ENCODE measurements at regions not wholly inside any gene's neighbourhood (a gene's known extent, or its start where the extent isn't known, plus 50 kb on each side); places are given as distances from the start of the nearest gene placed in this dataset.

DNA sequence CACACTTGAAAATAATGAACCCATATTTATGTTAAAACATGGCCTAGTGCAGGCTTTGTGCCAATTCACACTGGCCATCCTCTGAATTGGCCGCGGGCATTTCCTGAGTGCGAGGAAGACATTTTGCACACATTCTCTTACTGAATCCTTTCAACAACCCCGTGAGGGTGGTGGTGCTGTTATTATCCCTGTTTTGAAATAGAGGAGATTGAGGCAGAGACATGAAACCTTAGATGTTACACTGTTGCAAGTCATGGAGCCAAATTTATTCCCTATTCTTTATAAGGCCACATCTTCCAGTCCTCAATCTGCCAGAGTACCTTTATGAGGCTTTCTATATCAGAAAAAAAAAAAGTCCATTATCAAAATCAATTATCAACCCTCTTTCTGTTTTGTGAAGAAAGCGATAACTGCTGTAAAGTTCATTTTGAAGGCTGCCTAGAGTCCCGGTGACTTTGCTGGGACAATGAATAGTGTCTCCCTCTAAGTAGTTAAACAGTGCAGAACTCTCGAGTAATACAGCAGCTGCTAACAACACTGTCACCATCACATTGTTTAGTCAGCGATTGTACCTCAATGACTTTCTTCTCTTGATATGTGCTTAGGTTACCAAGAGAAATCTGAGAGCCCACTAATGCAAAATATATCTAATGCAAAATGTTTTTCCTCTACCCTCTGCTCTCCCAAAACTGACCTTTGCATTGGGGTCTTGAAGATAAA is 242.3 kb upstream of the PPARGC1A start:
- intact Hi-C loops (cut with DNase I), result no loop called here

DNA sequence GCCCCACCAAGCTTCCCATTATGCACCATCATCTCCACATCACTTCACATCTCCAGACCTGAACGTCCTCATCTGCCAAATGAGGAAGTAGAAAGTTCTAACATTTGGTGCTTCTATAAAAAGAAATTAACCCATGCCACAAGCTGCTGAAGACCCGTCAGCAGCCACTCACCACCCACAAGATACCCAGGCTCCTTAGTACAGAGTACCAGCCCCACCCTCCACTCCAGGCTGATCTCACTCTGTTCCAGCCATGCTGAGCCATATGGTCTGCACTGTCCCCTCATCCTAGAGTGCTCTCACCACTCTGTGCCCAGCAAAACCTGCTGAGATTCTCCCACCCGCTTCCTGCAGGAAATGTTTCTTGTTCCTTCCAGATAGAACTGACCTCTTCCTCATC is 240.8 kb upstream of the PPARGC1A start:
- intact Hi-C loops (cut with DNase I), result no loop called here

More for the DNA sequence above, 242.3 kb upstream of the PPARGC1A start:
- no peak for DNase-seq

DNA sequence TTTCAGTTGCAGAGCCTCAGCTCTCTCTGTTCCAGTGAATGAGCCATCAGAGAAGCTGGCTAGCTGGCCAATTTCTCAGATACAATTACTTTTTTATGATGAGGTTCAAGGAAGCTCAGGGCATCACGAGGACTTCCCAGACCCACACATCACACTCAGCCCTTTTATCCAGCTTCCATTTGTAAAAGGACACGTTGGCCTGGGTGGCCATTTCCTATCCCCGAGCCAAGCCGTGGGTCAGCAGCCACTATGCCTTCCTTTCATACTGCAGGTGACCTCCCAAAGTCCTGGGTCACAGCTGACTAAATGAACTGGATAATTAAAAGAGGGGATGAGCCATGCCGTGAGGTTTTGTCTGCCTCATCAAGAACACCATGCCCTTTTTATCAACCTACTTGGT is 236.9 kb upstream of the PPARGC1A start:
- intact Hi-C loops (cut with DNase I), result no loop called here

More for the DNA sequence above, 240.8 kb upstream of the PPARGC1A start:
- no peak for DNase-seq

DNA sequence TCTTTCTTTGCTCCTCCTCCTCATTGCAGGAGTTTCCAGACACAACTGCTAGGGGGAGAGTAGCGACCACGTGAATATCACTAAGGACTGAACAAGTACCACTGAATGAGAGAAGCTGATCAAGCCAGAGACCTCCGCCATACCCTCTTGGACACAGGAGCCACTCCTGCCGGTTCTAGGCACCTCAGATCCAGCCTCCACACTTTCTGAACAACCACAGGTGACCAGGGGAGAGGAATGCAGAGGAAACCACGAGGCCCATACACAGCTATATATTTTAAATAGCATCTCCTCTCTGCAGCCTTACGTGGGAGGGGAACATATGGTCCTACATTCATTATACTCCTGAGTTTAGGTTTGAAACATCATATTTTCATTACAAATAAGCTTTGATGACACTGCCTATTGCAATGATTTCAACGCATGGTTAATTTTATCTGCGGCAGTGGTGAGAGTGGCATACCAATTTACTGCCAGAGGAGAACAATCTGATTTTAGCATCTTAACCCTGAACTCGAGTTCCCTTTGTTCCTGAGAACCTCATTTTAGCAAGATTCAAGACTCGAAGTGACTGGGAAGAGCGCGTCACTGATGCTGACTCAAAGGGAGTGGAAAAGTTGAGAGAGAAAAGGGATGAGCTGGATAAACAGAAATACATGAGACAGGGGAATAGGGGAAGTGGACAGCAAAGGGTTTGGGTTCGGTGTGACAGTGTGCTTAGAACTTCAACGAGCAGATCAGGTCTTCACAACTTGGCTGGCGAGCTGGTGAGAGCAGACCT is 231.7 kb upstream of the PPARGC1A start:
- peak in 3 of 10 donors; percentile 28 to 74 (median 64) for DNase-seq
- intact Hi-C loops (cut with DNase I), result no loop called here

More for the DNA sequence above, 236.9 kb upstream of the PPARGC1A start:
- DNase-seq, result no peak

DNA sequence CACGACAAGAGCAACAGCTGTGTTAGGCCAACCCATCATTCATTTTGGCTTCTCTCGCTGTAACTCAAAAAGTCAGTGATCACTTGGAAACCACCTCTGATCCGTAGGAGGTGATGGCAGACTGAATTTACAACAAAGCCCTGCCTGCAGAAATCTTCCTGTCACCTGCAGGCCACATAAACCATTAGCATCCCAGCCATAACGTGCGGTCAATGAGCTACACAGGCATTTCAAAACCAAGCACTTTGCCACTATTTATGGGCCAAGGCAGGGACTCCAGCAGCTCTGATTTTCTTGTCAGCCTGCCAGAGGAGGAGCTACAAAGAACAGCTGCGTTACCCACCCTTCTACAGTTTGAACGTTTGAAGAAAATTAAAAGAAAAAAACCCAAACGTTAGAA is 228.1 kb upstream of the PPARGC1A start:
- no peak for DNase-seq
- intact Hi-C loops (cut with DNase I), result no loop called here

DNA sequence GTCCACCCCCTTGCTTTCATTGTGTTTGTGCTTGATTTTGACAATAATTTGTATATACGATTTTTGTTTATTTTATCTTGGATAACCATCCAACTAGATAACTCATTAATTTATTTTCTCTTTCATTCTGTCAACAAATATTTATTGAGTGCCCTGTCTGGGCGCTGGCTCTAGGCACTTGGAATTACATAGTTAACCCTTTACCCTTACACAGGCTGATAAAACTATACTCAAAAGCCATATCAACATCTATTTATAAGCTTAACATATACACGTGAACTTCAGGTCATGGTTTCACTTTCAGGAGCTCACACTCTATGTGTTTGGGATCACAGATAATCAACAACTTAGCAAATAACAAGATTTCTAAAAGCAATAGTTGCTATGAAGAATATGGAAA is 226.3 kb upstream of the PPARGC1A start:
- no peak for DNase-seq
- intact Hi-C loops (cut with DNase I), result no loop called here

DNA sequence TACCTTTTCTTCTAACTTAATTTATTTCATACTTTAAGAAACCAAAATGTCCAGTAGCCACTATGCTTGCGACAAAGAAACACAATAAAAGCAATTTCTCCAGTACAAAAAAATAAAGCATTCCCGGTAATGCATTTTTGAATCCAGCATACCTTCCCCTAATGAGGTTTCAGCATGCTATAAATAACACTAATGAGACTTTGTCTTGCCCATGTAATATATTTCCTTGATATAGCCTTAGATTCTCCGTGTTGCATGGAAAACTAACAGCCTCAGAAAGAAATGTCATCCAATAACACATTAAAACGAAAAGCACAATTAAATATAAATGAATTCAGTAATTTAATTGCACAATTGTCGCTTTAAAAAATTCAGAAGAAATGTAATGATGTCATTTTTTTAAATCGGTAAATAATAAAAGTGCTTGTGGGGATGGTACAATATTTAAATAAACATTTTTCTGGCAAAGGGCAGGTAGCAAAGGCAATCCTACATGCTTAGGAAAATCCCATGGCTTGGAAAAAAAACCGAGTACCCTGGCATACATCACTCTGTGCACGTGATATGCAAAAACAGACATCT is 225.2 kb upstream of the PPARGC1A start:
- intact Hi-C loops (cut with DNase I), result no loop called here
- DNase-seq, result no peak

DNA sequence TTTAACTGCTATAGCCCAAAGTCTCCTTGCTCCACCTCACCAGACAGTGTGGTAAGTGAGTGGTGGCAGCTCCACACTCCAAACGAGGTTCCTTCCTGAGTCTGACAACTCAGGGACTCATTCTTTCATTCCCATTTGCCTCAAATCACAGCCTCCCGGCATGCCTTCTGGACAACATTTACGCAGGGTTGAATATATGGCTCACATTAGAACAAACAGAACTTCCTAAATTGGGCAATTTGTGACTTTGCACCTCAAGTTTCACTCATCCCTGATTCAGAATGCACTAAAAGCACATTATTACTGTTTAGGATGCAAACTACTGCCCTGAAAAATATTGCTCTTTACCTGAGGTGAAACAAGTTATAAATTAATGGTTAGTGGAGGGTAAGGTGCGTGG is 224.6 kb upstream of the PPARGC1A start:
- intact Hi-C loops (cut with DNase I), result no loop called here
- no peak for DNase-seq

DNA sequence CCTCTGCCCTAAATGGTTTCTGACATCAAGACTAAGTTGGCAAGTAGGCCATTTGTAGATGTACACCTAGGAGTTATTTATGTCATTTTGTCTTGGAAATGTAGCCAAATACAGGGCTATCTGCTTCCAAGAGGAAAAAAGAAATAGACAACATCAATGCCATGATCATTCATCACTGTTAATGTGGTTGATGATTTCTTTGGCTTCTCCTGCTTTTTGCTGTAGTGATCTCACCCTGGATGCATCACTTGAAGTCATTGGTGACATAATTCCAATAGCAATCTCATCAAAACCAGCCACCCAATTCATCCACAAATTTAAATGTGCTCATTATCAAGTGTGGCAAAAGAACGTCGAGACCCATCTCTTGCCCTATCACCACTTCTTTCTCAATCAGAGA is 222.6 kb upstream of the PPARGC1A start:
- no peak for DNase-seq
- intact Hi-C loops (cut with DNase I), result no loop called here

DNA sequence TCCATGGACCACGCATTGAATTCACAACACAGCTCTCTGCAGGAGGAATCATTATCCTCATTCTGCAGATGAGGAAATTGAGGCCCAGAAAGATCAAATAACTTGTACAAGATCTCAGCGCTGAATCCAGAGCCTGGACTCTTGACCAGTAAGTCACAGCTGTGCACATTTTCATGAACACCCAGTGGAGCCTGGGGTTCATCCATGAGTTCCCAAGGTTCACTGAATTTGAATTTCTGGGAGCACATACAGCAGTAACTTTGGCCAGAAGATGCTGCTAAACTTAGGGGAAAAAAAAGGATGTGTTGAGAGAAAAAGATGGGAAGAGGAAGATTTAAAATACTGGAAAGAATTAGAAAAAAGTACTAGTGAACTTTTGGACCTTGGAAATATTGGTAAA is 218.7 kb upstream of the PPARGC1A start:
- DNase-seq, result no peak
- intact Hi-C loops (cut with DNase I), result no loop called here

DNA sequence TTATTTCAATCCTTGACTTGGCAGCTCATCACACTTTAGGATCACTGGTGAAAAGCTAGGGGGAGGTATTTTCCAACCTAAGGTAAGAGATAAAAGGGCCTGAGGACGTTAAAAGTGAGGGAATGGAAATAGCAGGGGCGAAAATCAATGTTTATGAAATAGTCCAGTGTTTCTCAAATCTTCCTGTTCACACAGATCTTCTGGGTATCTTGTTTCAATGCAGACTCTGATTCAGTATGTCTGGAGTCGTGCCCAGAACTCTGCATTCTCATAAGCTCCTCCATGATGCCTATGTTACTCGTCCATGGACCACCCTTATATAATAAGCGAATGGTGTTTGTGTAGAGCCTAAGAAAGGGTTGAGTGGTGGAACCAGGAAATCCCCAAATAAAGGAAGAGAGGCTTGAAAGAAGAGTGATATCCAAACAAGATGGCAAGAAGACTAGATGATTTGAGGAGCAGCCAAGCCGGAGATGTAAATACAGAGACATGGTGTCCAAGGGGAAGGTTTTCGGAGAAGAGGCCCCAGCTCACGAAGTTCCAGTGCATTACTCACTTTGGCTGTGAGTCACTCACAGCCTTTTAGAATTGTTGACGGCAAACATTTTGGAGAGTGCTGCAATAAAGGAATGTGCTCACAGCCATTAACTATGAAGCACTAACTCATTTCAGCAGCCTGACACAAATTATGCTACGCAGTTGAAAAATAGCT is 215.6 kb upstream of the PPARGC1A start:
- DNase-seq, result peak in 1 of 10 donors; percentile 78
- intact Hi-C loops (cut with DNase I), result no loop called here

DNA sequence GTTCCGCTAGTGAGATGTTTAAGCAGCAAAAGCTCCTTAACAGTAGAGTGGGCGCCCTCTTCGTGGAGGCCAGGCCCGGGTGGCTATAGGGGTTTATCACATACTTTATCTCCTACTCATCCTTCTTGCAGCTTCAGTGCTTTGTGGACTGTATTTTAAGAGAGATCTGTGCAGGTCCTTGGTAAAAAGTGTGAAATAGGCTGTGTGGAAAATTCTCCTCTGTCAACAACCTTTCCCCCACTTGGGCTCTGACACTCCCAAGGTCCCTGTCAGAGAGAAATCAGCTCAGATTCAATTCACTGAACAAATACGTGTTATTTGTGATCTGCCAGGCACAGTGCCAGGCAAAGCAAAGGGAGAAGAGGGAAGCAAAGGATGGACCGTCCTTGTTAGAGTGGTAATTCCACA is 214.3 kb upstream of the PPARGC1A start:
- intact Hi-C loops (cut with DNase I), result no loop called here
- DNase-seq, result peak in 1 of 10 donors; percentile 32

DNA sequence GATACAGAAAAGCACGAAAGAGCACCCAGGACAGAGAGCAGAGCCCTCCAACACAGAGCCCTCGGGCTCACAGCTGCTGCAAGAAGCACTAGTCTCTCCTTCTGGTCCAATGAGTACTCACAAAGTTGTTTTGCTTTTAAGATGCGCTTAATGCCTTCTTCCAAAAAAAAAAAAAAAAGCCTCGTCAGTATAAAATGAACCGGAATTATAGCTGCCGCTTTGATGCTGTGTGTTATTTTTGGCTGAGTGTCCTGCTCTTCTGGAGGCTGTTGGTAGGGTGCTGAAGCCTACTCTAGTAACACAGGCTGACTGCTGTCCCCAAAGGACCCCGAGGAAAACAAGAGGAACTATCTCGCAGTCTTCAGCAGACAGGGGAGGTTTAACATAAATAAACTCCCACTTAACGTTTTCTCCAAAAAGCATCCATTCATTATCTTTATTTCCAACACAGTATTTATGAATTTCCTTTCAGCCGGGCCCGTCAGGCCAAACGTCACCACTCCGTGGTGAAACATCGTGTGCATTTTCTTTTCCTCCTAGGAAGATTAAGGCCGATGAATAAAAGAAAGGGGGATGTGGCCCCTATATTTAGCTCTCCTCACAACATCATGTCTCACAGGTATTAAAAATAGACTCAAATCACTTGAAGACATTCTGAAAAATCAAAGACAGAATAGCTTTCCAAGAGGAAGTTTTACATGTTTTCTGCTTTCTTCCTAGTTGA is 213.7 kb upstream of the PPARGC1A start:
- intact Hi-C loops (cut with DNase I), result no loop called here
- peak in 1 of 10 donors; percentile 56 for DNase-seq

DNA sequence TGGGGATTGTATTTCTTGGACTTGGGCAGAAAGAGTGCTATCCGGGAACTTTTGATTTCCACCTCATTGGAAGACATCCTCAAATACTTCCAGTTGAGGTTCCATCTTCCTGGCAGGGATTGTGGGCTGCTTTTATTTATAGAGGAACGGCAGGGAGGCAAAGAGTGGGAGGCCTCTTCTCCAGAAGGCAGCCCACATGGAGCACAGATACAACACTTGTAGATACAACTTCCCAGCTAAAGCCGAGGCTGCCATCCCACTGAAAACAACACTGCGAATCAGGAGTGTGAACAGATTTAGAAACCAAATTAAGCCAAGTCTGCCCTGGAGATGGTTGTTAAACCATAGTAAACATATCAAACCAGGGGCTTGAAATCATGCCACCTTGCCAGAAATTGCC is 212.8 kb upstream of the PPARGC1A start:
- DNase-seq, result peak in 2 of 10 donors; percentile 78 to 84
- intact Hi-C loops (cut with DNase I), result no loop called here

DNA sequence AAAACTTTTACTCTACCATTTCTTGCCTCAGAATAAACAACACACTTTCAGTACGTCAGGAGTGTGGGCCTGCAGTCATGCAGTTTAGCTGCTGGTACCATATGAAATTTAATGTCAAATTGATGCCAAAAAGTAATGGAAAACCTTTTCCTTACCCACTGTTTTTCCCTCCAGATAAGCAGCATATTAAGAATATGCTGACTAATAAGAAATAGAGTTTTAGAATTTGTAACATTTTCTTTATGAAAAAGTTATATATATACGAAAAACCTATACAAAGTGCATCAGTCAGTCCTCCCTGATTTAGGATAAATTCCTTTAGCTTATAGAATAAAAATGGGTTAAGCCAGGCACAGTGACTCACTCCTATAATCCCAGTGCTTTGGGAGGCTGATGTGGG is 206.8 kb upstream of the PPARGC1A start:
- DNase-seq, result no peak
- intact Hi-C loops (cut with DNase I), result no loop called here

DNA sequence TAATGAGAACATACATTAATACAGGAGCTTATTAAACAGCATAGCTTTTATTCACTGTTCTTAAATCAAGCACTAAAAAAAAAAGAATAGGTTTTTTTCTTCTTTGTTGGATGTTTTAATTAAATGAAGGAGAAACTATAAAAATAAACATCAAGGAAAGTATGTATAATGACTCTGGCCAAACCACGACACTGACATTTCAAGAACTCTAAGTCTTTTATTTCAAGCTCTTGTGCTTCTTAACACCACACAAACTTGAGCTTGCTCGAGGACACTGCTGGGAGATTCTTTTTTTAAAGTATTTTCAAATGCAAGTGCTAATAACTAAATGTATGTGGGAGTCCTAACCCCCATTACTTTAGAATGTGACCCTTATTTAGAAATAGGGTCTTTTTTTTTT is 204.9 kb upstream of the PPARGC1A start:
- DNase-seq, result no peak
- intact Hi-C loops (cut with DNase I), result no loop called here

DNA sequence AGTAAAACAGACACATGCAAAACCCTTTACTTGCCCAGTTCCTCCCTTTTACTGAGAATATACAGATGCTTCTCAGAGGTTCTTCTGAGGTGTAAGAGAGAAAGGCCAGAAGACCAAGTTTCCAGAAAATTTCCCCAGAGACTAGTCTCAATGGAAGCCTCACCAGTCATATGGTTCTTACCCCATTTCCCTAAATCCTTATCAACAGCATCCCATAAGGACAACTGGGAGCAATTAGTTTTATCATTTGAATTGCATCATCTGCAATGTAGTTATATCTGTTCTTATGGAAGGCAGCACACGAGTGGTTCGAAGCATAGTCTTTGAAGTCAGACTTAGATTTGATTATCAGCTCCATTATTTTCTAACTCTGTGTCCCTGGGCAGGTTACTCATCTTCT is 203.6 kb upstream of the PPARGC1A start:
- intact Hi-C loops (cut with DNase I), result no loop called here
- DNase-seq, result no peak

DNA sequence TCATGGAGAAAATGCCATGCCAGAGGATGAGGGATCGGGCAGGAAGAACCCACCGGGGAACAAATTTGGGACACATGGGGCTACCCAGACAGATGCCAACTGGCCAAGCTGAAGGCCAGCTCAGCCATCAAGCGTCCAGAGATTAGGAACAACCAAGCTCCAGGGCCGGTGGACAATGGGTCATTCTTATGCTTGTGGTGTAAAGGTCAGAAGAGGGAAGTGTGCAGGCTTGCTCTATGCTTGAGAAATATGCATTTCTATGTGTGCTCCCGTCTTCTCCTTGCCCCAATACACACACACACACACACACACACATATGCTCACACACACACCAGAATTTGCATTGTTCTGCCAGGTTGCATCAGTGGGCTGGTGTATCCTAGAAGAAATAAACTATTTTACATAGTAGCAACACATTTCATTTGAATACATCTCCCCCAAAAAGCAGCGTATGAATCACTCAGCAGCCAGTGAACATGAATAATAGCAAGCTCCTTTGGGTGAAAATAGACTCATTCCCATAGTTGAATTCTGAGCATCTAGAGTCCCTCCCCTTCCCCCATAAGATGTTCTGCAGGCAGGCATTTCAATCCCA is 201.9 kb upstream of the PPARGC1A start:
- intact Hi-C loops (cut with DNase I), result no loop called here

DNA sequence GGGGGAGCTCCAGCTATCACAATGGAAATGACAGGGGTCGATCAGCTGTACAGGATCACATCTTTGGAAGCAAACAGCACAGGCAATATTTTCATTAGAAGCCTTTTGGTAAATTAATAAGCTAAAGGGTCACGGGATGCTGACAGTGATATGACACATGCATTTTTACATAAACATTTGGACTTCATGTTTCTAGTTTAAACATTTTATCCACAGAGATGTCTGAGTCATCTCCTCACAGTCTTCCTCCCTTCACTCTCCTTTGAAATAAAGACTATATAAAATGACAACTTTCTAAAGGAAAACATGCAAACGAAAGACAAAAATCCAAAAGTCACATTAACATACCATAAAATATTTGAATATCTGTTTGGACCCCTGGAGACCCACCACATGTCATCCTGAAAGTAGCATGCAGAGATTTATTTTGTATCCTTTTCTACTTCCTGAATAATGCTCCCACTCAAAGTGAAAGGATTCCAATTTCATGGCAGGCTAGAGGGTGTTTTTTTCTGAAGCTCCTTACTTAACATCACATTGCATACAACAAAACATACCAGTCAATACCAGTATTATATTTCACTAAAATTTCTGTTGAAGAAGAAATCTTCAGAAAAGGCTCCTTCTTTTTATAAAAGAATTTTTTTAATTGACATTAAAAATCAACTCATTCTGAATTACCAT is 200.1 kb upstream of the PPARGC1A start:
- intact Hi-C loops (cut with DNase I), result no loop called here
- no peak for DNase-seq

More for the DNA sequence above, 201.9 kb upstream of the PPARGC1A start:
- peak in 3 of 10 donors; percentile 17 to 67 (median 47) for DNase-seq

All from posterior cingulate gyrus (tissue), 11 donors.